ENCODE measurements at regions not wholly inside any gene's neighbourhood (a gene's known extent, or its start where the extent isn't known, plus 50 kb on each side); places are given as distances from the start of the nearest gene placed in this dataset.

DNA sequence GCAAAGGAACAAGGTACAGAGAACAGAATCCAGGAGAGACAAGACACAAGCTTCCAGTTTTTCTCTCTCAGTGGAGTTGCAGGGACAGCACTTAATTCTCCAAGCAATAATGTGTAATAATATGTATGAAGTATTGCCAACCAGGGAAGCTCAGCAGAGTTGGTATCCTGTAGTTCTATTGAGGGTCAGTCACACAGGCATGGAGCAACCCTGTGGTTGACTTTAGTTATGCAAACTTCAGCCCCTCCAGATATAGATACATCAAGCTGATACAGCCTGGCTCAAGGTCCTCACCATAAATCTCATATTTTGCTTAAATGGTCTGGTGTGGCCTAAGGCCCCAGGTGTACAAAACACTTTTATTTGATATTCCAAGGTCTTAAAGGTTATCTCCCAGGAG lies 248.6 kb upstream of the EPHA5 start:
- no peak for DNase-seq (ENCODE audit: low spot score)
- Histone ChIP-seq H3K4me3 (ENCODE audit: low read depth, low read length, poor library complexity, severe bottlenecking) (no peak overlapping the region), H3K27ac (ENCODE audit: low read depth, low read length, poor library complexity, severe bottlenecking) (no peak overlapping the region), H3K9me3 (ENCODE audit: low read length) (no peaks in the 10 kb centered on the region; the same call in 1 of the 2 replicates), H3K36me3 (ENCODE audit: insufficient read depth, low read length) (no peaks in the 10 kb centered on the region), H3K79me2 (ENCODE audit: insufficient read depth, low read depth, low read length) (no peaks in the 10 kb centered on the region), H3K4me2 (ENCODE audit: low read length) (no peak overlapping the region), H3K4me1 (ENCODE audit: insufficient read depth, low read length, poor library complexity, severe bottlenecking) (no peaks in the 10 kb centered on the region), H3K9me2 (ENCODE audit: insufficient read depth, low read length) (no peaks in the 10 kb centered on the region), H2AFZ (ENCODE audit: low read length) (no peak overlapping the region), H4K20me1 (ENCODE audit: insufficient read depth, low read length) (no peaks in the 10 kb centered on the region)
- ChIA-PET CTCF (ENCODE audit: unreplicated experiment) (no interaction called here), POLR2A (no interaction called here)
- TF ChIP-seq, protein P1, sequence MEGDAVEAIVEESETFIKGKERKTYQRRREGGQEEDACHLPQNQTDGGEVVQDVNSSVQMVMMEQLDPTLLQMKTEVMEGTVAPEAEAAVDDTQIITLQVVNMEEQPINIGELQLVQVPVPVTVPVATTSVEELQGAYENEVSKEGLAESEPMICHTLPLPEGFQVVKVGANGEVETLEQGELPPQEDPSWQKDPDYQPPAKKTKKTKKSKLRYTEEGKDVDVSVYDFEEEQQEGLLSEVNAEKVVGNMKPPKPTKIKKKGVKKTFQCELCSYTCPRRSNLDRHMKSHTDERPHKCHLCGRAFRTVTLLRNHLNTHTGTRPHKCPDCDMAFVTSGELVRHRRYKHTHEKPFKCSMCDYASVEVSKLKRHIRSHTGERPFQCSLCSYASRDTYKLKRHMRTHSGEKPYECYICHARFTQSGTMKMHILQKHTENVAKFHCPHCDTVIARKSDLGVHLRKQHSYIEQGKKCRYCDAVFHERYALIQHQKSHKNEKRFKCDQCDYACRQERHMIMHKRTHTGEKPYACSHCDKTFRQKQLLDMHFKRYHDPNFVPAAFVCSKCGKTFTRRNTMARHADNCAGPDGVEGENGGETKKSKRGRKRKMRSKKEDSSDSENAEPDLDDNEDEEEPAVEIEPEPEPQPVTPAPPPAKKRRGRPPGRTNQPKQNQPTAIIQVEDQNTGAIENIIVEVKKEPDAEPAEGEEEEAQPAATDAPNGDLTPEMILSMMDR (conservative IDR thresholded peaks at IDR 0.05; ENCODE audit: low read length) = no peak
- TF ChIP-seq EZH2phosphoT487 (IDR thresholded peaks at IDR 0.05; ENCODE audit: borderline replicate concordance, low read depth, low read length) = no peak
- no TSS peak for BruUV-seq (replicated peaks)
- intact Hi-C loops (cut with micrococcal nuclease; ENCODE audit: unreplicated experiment) = no loop called here

DNA sequence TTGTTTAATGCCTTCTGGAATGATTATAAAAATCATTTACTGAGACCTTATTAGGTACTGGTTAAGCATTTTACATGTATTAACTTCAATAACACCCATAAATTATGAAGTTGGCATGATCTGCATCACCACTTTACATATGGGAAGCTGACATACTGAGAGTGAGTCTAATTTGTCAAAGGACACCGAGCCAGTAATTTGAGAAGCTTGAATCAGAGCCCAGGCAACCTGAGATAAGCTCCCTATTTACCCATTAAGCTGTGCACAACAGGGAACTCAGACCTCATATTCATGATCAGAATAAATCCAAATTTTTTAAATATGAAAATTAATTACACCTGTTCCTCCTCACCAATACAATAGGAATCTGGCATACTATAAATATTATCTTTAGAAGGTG lies 247.9 kb upstream of the EPHA5 start:
- intact Hi-C loops (cut with micrococcal nuclease; ENCODE audit: unreplicated experiment) = no loop called here
- TF ChIP-seq EZH2phosphoT487 (IDR thresholded peaks at IDR 0.05; ENCODE audit: borderline replicate concordance, low read depth, low read length) = no peak
- TF ChIP-seq, protein P1 (conservative IDR thresholded peaks at IDR 0.05; ENCODE audit: low read length) = no peak
- Histone ChIP-seq H3K36me3 (ENCODE audit: insufficient read depth, low read length) (no peaks in the 10 kb centered on the region), H2AFZ (ENCODE audit: low read length) (no peak overlapping the region), H3K4me3 (ENCODE audit: low read depth, low read length, poor library complexity, severe bottlenecking) (no peak overlapping the region), H3K27ac (ENCODE audit: low read depth, low read length, poor library complexity, severe bottlenecking) (no peak overlapping the region), H3K79me2 (ENCODE audit: insufficient read depth, low read depth, low read length) (no peaks in the 10 kb centered on the region), H4K20me1 (ENCODE audit: insufficient read depth, low read length) (no peaks in the 10 kb centered on the region), H3K9me2 (ENCODE audit: insufficient read depth, low read length) (no peaks in the 10 kb centered on the region), H3K4me1 (ENCODE audit: insufficient read depth, low read length, poor library complexity, severe bottlenecking) (no peaks in the 10 kb centered on the region), H3K4me2 (ENCODE audit: low read length) (no peak overlapping the region), H3K9me3 (ENCODE audit: low read length) (no peaks in the 10 kb centered on the region; the same call in 1 of the 2 replicates)
- DNase-seq (ENCODE audit: low spot score) = no peak
- POLR2A ChIA-PET = no interaction called here
- BruUV-seq (replicated peaks) = no TSS peak
- CTCF ChIA-PET (ENCODE audit: unreplicated experiment) = no interaction called here

DNA sequence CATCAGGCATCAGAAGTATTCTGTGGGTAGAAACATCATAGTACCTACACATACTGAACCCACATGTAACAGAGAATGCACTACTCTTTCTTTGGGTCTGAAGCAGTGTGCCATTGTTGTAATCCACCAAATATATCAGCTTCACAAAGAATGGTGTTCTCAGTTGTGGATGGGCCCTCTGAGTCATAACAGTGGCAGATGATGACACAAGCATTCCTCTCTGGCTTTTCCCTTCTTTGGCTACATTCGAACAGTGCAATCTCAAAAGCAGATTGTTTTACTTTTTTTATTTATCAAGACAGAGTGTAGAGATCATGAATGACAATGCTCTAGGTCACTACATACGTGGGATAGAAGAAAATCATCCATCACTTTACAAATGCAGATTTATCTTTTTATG lies 247.2 kb upstream of the EPHA5 start:
- Histone ChIP-seq H3K79me2 (ENCODE audit: insufficient read depth, low read depth, low read length) (no peaks in the 10 kb centered on the region), H2AFZ (ENCODE audit: low read length) (no peak overlapping the region), H3K9me2 (ENCODE audit: insufficient read depth, low read length) (no peaks in the 10 kb centered on the region), H3K27ac (ENCODE audit: low read depth, low read length, poor library complexity, severe bottlenecking) (no peak overlapping the region), H3K4me3 (ENCODE audit: low read depth, low read length, poor library complexity, severe bottlenecking) (no peak overlapping the region), H3K4me1 (ENCODE audit: insufficient read depth, low read length, poor library complexity, severe bottlenecking) (no peaks in the 10 kb centered on the region), H3K9me3 (ENCODE audit: low read length) (no peaks in the 10 kb centered on the region; the same call in 1 of the 2 replicates), H4K20me1 (ENCODE audit: insufficient read depth, low read length) (no peaks in the 10 kb centered on the region), H3K36me3 (ENCODE audit: insufficient read depth, low read length) (no peaks in the 10 kb centered on the region), H3K4me2 (ENCODE audit: low read length) (no peak overlapping the region)
- no peak for DNase-seq (ENCODE audit: low spot score)
- CTCF ChIA-PET (ENCODE audit: unreplicated experiment) = no interaction called here
- TF ChIP-seq, protein P1 (conservative IDR thresholded peaks at IDR 0.05; ENCODE audit: low read length) = no peak
- TF ChIP-seq EZH2phosphoT487 (IDR thresholded peaks at IDR 0.05; ENCODE audit: borderline replicate concordance, low read depth, low read length) = no peak
- BruUV-seq (replicated peaks) = no TSS peak
- intact Hi-C loops (cut with micrococcal nuclease; ENCODE audit: unreplicated experiment) = no loop called here
- POLR2A ChIA-PET = no interaction called here

Data from OCI-LY7 (cell line).